Retinal pigment epithelial cell (primary cell): ENCODE measurements at regions not wholly inside any gene's neighbourhood (a gene's known extent, or its start where the extent isn't known, plus 50 kb on each side); places are given as distances from the start of the nearest gene placed in this dataset.

Source experiments
- DNase-seq: peaks from one replicate; pipeline ENCODE4 v3.0.0-alpha.2; 2010; ENCODE audit warnings: low read depth
- H3K4me3 ChIP-seq: 2 replicates; pipeline ENCODE4 v1.5.1; 2011; ENCODE audit warnings: mild to moderate bottlenecking, low read length, control low read depth, moderate library complexity
- TF ChIP-seq, protein P1 (sequence below): conservative IDR thresholded peaks from 2 replicates; pipeline ENCODE4 v1.5.1; 2011; ENCODE audit warnings: low read depth, low read length, control low read depth, inconsistent platforms

- H3K4me3 ChIP-seq: no peak overlapping the region
- TF ChIP-seq, protein P1, sequence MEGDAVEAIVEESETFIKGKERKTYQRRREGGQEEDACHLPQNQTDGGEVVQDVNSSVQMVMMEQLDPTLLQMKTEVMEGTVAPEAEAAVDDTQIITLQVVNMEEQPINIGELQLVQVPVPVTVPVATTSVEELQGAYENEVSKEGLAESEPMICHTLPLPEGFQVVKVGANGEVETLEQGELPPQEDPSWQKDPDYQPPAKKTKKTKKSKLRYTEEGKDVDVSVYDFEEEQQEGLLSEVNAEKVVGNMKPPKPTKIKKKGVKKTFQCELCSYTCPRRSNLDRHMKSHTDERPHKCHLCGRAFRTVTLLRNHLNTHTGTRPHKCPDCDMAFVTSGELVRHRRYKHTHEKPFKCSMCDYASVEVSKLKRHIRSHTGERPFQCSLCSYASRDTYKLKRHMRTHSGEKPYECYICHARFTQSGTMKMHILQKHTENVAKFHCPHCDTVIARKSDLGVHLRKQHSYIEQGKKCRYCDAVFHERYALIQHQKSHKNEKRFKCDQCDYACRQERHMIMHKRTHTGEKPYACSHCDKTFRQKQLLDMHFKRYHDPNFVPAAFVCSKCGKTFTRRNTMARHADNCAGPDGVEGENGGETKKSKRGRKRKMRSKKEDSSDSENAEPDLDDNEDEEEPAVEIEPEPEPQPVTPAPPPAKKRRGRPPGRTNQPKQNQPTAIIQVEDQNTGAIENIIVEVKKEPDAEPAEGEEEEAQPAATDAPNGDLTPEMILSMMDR: no peak
- no peak for DNase-seq
Measured at GRCh38 chr20:59421920-59422637, 121.7 kb downstream of the EDN3 start.

- TF ChIP-seq, protein P1: no peak
- DNase-seq: no peak
- no peak overlapping the region for H3K4me3 ChIP-seq
Measured at GRCh38 chr20:59422872-59423544, 122.6 kb downstream of the EDN3 start.

DNA sequence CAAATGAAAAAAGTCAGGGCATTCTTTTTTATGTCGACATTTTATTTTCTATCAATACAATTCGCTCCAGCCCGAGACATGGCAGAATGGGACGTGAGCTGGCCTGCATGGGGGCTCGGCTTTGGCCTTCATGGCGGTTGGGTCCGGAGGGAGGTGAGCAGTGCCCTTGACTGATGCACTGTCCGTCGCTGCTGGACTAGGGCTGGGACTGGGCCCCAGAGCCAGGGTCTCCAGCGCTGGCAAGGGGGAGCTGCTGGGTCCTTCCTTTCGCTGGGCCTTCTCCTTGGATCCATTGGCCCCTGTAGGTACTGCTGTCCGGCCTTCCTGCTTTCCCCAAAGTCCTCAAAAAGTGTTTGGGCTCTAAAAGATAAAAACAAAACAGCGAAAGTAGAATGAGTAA, 124.6 kb downstream of the EDN3 start:
- DNase-seq: no peak
- TF ChIP-seq, protein P1: no peak
- H3K4me3 ChIP-seq: no peak overlapping the region

GRCh38 chr20:59425572-59425971, 125.2 kb downstream of the EDN3 start:
- no peak overlapping the region for H3K4me3 ChIP-seq
- DNase-seq: no peak
- TF ChIP-seq, protein P1: no peak

DNA sequence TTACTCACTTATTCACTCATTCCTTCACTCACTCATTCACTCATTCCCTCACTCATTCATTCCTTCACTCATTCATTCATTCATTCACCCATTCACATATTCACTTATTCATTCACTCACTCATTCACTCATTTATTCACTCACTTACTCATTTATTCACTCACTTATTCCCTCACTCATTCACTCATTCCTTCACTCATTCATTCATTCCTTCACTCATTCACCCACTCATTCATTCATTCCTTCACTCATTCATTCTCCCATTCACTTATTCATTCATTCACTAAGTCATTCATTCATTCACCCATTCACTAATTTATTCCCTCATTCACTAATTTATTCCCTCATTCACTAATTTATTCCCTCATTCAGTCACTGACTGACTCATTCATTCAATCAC, 127.6 kb downstream of the EDN3 start:
- TF ChIP-seq, protein P1: no peak
- H3K4me3 ChIP-seq: no peak overlapping the region
- no peak for DNase-seq

- no peak for DNase-seq
- H3K4me3 ChIP-seq: no peak overlapping the region
- TF ChIP-seq, protein P1: no peak
Measured at GRCh38 chr20:59428441-59429205, 128.2 kb downstream of the EDN3 start.
